HG02870 (cell line): ENCODE measurements at regions not wholly inside any gene's neighbourhood (a gene's known extent, or its start where the extent isn't known, plus 50 kb on each side); places are given as distances from the start of the nearest gene placed in this dataset.
"Not testable (repeated sequence)": the region's sequence is repeated elsewhere in the genome, so short reads cannot be mapped to it uniquely, and the experiment has no call there.

Source experiments
- ATAC-seq: cut with Tn5 transposase; IDR thresholded peaks from one replicate; pipeline ENCODE4 v1.9.1; 2021; ENCODE audit warnings: mild to moderate bottlenecking, moderate library complexity; ENCODE audit not compliant: unreplicated experiment

DNA sequence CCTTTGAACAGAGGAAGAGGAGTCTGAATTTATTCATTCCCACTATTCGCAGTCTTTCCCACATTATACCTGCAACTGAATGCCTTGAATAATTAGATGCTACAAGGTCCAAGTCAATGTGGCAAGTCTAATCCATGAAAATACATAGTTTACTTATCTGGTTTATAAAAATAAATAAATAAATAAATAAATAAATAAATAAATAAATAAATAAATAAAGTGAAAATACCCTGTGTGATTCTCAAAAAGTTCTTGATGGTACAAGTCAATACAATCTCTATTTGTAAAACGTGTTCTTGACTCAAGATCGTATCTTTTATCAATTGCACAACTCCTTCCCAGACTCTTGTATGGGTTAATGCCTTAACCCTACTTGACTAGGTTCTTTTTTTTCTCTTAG is 417.7 kb downstream of the ZWINT start:
- no peak for ATAC-seq

DNA sequence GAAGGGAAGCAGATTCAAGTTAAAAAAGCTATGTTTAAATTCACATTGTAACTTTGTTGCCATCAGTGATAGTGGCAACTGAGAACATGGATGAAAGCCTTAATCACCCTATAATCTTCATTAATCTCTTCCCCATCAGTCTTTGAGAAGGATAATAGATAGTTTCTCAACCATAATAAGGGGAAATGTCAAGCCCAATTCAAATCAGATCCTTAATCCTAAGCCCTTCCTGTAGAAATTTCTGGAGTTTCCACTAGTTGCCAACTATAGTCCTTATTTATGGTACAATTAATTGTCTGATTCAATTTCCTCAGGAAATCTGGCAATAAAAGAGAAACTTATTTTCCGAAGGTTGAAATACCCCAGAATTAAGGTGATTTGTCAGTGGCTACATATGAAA is 431.8 kb downstream of the ZWINT start:
- ATAC-seq: no peak

DNA sequence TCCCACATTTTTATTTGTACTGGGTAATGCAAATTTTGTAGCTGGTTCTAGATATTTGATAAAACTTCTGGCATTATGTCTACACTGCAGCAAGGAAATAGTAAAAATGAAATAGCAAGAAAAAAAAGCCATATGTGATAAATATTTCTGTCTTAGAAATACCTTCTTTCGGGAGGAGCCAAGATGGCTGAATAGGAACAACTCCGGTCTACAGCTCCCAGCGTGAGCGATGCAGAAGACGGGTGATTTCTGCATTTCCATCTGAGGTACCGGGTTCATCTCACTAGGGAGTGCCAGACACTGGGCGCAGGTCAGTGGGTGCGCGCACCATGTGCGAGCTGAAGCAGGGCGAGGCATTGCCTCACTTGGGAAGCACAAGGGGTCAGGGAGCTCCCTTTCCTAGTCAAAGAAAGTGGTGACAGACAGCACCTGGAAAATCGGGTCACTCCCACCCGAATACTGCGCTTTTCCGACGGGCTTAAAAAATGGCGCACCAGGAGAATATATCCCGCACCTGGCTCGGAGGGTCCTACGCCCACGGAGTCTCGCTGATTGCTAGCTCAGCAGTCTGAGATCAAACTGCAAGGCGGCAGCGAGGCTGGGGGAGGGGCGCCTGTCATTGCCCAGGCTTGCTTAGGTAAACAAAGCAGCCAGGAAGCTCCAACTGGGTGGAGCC is 461.4 kb downstream of the ZWINT start:
- not testable (repeated sequence) for ATAC-seq

DNA sequence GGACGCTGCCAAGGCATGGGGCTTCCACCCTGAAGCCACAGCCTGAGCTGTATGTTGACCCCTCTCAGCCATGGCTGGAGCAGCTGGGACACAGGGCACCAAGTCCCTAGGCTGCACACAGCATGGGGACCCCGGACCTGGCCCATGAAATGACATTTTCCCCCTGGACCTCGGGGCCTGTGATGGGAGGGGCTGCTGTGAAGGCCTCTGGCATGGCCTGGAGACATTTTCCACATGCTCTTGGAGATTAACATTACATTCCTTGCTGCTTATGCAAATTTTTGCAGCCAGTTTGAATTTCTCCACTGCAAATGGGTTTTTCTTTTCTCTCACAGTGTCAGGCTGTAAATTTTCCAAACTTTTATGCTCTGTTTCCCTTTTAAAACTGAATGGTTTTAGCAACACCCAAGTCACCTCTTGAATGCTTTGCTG is 463.6 kb downstream of the ZWINT start:
- no peak for ATAC-seq

DNA sequence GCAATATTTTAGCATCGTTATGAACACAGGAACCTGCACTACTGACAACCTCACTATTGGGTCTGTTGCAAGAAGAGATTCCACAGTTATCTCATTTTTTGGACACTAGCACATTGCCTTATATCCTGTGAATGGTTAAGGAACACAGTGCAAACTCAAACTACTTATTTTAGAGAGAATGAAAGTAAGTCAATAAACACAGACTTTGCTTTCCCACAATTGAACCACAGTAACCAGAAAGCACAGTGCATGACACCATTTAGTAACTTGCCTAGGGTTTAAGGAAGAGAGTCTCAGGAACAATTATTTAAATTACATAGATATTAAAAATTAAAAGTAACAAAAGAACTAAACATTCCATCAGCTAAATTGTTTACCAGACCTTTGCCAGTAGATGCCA is 468.8 kb downstream of the ZWINT start:
- ATAC-seq: no peak

DNA sequence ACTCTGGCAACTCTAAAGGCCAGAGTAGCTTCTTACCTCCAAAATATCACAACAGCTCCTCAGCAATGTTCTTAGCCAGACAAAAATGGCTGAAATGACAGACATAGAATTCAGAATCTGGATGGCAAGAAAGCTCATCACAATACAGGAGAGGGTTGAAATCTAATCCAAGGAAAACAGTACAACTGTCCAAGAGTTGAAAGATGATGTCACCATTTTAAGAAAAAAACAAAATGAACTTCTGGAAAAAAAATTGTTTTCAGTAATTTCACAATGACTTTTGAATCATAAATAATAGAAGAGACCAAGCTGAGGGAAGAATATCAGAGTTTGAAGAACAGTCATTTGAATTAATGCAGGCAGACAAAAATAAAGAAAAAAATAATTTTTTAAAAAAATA is 479.5 kb downstream of the ZWINT start:
- no peak for ATAC-seq

DNA sequence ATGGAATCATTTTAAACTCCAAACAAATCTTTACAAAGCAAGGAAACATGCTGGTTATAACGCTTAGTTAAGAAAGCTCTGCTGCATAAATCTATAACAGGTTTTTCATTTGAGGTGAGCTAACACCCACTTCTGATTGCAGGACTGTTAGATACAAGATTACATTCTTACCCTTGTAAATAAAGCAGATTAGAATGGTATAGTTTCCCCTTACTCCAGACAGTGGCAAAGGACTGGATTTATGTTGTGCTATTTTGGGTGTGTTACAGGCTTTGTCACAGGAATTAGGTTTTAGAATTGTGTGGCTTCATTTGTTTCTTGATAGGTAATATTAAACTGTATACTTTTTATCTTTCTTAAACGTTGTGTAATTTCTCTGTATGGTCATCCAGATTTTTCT is 487.6 kb downstream of the ZWINT start:
- no peak for ATAC-seq

DNA sequence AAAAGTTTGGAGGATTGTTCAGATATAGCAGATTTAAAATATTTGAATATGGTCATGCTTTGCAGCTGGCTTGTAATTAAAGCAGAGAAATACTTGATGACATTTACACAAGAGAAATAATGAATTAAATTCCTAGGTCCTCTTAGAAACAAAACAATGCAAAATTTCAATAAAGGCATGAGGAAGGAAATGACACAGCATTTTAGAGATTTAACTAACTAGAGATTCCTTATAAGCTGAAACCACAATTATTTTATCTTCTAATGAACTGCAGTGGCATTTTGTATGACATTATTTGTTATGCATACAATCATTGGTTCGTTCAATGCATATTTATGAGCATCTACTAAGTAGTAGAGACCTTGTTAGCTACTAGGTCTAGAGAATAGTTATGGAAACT is 490.9 kb downstream of the ZWINT start:
- no peak for ATAC-seq

DNA sequence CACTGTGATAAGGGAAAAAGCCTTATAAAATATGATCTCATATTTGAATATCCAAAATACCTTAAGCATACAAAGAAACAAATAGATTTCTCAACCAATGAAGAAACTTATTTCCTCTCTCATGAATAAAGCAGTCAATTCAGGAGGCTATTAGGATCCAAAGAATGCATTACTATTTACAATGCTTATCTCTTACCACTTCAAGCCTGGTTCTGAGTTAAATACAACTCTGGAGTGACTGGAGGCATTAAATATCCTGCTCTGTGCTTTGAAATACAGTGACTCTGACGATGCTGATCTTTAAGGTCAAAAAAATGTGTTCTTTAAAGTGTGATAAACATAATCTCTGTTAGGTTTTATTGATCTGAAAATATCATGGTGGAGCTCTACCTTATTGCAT is 493.2 kb downstream of the ZWINT start:
- ATAC-seq: no peak

DNA sequence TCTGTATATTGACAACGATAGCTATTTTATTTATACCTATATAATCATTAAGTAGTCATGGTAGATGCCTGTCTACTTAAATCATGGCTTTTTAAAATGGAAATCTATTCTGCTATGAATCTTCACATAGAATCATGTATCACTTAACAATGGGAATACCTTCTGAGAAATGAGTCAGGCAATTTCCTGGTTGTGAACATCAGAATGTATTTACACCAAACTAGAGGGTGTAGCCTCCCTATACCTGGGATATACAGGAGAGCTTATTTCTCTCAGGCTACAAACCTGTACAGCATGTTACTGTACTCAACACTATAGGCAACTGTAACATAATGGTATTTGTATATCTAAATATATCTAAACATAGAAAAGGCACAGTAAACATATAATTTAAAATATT is 502.3 kb downstream of the ZWINT start:
- no peak for ATAC-seq

DNA sequence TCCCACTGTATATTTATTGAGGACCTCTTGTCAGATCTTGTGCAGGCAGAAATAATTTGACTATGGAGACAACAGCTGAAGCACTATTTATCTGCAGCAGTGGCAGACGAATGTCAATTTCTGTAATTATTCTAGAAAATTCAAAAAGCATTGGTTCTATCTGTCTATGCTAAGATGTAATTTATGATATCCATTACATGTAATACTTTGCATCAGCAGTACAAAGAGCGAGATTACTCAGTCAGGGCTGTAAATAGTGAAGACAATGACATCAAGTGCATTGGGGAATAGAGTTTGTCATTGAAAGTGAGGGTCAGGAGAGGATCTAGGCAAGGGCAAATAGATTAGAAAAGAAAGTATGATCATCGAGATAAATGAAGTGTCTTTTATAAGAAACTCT is 508.2 kb downstream of the ZWINT start:
- no peak for ATAC-seq

DNA sequence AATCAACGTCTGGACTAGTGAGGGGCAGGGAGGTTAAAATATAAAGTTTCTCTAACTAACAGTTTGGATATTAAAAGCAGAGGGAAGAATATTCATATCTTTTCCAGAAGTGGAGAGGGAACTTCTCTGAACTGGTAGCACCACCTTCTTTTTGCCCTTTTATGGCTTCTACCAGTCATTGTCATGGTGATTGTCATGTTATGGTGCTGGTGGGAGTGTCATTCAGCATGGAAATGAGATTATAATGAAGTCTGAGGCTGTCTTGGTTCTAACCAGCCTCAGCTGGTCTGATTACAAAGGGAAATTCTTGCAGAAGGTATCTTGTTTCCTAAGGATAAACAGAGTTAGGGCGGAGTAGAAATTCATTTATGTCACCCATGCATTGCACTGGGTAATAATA is 523.8 kb downstream of the ZWINT start:
- no peak for ATAC-seq

DNA sequence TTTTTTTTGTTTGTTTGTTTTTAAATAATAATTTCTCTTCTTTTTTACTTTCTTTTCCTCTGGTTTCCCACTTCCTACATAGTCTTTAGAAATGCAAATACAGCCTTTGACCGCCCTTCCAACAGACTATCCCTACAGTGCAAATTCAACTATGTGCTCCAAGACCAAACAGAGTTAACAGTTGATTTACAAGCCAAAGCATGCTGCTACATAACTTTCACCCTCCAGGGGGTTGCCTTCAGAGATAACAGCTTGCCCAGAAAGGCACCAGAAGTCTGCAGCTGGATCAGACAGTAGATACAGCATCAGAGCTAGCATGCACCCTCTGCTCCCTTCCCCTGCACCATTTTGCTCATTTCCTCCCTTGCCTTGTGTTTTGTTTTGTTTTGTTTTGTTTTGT is 539.0 kb downstream of the ZWINT start:
- ATAC-seq: no peak

DNA sequence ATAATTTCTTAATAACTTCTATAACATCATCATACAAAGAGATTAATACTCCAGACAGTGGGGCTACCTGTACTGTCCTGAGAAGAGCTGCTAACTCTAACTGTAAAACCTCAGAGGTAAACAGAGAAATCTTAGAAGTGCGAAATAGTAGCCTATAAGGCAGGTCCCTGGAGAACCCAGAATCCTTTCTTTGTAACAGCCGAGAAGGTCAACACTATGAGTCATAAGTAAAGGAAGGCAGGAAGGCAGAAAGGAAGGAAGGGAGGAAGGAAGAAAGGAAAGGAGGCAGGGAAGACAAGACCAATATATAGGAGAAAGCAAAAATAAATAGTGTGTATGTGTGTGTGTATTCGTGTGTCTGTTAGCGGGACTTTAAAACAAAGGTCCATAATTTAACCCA is 540.6 kb downstream of the ZWINT start:
- ATAC-seq: no peak

DNA sequence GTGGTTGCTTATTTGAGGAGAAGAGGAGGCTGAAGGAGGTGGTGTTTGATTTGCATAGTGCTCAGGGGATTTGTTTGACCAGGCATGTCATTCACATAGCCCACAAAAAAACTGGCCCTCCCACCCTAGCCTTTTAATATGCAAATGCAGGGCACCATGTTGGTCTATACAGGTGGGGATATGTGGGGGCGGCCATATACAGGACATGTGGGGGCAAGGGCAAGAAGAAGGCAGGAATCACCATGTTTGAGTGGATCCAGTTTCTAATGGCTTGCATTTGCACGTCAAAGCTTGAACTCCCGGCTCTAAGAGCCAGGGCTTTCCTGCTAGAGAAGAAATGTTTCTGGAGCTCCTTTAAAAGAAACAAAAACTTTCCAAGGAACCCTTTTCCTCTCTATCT is 541.0 kb downstream of the ZWINT start:
- ATAC-seq: no peak

DNA sequence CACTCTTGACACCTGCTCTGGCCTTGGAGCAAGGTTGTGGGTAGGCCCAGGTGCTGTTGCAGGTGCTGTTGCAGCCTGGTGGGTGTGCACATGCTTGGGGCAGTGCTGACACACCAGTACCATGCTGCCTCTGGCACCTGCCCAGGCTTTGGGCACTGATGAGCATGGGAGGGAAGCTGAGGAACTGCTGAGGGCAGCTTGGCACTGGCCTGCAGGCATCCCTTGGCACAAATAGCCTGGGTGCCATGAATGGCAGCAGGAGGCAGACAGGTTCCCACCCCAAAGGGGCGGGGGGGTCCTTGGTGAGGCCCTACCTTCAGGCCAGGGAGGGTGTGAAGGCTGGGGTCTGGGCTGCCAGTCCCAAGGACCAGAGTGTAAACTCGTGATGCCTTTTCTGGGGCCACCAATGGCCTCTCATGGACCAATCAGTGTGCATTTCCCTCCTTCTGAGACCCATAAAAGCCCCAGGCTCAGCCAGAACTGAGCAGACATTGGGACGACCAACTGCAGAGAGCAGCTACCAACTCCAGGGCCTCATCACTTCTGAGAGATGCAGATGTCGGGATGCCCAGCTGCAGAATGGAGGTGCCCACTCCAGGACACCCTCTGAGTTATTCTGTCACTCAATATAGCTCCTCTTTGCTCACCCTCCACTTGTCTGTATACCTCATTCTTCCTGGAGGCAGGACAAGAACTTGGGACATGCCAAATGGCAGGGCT is 547.4 kb downstream of the ZWINT start:
- no peak for ATAC-seq

DNA sequence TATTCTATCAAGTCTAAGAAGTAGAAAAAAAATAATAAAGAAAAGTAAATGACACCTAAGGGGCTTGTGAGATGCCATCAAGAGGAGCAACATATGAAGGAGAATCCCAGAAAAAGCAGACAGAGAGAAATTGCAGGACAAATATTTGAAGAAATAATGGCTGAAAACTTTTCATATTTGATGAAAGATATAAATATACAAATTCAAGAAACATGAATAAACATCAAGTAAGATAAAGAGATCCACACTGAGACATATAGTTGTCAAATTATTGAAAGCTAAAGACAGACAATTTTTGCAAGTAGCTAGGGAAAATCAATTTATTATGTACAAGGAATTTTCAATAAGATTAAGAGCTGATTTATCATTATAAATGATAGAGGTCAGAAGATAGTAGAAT is 558.0 kb downstream of the ZWINT start:
- no peak for ATAC-seq

DNA sequence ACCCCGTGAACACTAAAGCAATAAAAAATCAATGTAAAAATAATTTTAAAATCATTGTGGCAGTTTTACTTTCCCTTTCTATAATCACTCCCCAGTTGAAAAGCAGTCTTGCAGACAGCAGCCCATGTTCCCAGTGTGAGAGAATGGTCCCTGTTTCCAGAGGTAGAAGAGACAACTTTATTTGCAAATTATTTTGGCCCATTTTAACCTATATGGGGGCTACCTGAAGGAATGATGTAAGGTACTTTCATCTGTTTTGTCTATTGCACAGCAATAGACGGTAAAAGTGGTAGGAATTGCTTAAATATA is 559.8 kb downstream of the ZWINT start:
- no peak for ATAC-seq

DNA sequence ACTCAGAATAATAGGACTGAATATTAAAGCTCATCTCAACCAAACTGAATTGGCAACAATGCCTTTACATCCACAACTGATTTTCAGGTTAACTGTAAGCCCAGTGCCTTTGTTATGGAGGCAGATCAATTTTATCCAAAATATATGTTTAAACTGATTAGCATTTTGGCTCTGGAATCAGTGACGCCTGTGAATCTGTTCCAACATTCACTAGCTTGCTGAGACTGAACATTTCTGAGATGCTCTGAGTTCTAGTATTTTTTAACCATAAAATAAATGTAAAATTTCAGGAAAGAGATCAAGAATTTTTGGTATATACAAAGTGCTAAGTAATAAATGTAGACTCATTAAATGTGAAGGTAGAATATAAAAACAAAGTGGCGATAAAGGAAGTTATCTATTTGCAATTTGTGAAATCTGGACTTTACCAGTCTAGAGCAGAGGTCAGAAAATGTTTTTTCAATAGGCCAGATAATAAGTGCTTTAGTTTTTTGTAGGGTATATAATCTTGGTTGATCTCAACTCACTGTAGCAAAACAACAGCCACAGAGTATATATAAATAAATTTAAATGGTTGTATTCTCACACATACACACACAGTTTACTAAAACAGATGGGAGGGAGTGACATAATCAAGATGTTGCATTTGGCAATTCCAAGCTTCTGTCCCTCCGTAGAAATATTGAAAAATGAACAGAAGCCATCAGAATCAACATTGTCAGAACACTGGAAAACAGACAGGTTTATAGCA is 560.3 kb downstream of the ZWINT start:
- no peak for ATAC-seq

DNA sequence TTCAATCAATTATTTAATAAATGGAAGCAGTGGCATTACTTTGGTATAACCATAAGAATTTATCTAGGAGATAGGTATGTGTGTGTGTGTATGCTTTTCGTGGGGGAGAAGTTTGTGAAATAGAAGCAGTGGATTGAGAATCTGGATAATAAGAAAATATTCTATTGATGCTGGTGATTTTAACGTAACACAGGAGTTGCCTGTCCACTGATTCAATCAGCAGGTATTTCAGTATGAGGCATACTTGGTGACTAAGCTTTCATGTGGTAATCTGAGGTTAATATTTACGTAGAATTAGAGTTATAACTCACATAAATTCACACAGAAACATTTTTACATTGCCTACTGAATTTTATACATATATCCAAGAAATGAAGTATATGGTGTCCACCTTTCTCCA is 568.0 kb downstream of the ZWINT start:
- ATAC-seq: no peak

DNA sequence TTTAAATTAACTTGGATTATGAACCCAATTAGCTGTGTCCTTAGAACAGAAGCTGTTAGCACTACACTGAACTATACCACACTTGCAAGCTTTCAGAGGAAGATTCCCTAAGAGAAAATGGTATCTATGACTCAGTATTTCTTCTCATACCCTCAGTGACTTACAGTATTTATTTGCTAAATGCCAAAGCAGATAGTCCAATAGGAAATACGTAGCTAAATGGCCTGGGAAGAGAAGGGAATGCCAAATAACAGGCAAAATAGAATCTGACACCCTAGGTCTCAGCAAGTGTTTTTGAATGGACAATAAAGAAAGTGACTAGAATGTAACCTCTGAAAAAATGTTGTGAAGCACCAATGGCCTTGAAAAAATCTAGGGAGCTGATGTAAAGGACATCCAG is 570.8 kb downstream of the ZWINT start:
- not testable (repeated sequence) for ATAC-seq

DNA sequence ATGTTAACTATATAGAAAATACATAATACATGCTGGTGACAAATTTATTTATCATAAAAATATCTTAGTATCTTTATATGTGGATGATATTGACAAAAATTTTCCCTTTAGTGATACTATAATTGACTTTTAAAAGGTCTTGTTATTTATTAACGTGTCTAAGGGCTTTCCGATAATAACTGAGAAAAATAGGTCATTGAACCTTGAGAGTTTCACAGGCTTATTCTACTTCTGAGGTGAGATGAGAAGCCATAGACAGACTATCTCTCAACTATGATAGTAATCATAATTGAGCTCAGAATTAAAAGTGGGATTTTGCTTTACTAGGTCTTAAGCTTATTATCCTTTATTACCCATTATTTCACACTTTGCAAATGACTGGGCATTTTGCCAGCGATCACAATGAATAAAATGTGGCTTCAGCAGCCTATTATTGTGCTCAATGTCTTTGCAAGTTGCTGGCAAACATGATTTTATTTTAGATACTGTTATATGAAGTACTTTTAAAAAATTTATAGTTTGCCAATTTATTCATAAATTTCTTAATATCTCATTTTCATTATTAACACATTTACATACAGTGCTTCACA is 574.5 kb downstream of the ZWINT start:
- ATAC-seq: no peak
